GM12874 (cell line): ENCODE measurements at regions not wholly inside any gene's neighbourhood (a gene's known extent, or its start where the extent isn't known, plus 50 kb on each side); places are given as distances from the start of the nearest gene placed in this dataset.

Experiments
- TF ChIP-seq, protein P1 (sequence below): IDR thresholded peaks from 2 replicates; pipeline ENCODE4 v1.5.1; 2011; ENCODE audit warnings: low read depth, mild to moderate bottlenecking, control low read depth, low read length, moderate library complexity; ENCODE audit not compliant: insufficient read depth

DNA sequence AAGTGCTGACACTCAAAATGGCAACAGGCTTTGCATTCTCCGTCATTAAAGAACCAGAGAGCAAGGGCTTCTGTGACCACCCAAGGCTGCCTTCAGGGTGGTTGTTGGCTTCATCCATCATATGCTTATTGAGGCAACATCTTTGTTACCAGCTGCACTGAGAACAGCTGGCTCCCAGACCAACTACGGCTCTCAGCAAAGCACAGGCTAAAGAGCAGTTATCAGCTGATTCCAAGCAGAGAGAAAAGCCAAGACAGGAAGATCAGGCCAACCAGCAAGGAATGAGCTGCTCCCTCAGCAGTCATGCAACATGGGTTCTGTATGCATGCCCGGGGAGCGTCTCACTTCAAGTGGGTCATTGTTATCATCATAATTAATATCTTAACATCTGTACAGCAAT, 358.9 kb downstream of the ACTL7B start:
- TF ChIP-seq, protein P1, sequence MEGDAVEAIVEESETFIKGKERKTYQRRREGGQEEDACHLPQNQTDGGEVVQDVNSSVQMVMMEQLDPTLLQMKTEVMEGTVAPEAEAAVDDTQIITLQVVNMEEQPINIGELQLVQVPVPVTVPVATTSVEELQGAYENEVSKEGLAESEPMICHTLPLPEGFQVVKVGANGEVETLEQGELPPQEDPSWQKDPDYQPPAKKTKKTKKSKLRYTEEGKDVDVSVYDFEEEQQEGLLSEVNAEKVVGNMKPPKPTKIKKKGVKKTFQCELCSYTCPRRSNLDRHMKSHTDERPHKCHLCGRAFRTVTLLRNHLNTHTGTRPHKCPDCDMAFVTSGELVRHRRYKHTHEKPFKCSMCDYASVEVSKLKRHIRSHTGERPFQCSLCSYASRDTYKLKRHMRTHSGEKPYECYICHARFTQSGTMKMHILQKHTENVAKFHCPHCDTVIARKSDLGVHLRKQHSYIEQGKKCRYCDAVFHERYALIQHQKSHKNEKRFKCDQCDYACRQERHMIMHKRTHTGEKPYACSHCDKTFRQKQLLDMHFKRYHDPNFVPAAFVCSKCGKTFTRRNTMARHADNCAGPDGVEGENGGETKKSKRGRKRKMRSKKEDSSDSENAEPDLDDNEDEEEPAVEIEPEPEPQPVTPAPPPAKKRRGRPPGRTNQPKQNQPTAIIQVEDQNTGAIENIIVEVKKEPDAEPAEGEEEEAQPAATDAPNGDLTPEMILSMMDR: no peak

DNA sequence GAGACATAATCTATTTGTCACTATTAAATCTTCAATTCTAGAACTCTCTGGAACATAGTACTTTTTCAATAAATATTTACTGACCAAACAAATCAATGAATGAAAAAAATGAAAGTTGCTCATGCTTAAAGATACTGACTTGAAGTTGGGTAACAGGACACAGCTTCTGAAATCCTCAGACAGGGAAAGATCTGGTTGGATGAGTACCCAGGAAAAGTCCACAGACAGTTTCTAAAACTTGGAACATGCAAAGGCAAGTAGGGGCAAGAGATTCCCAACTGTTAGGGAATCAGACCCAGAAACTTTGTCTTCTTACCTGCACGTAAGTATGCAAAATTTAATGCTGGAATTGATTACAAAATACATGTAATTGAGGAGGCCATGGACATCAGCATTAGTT, 366.2 kb downstream of the ACTL7B start:
- TF ChIP-seq, protein P1: no peak

DNA sequence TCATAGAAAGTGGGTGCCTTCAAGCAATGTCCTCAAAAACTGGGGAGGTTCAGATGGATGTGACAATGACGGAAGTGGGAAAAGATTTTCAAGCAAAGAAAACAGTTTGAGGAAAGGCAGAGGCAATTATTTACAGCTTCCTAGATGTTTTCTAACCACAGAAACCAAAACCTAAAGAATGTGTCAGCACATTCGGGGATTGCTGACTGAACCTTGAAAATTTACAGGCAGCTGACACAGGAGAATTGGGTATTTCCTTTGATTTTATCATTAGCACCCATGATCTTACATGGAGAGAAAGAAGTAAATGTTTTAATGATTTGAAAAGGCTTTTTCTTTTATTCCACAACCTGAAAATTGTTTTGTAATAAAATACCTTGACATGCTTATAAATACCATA, 369.0 kb downstream of the ACTL7B start:
- TF ChIP-seq, protein P1: no peak

DNA sequence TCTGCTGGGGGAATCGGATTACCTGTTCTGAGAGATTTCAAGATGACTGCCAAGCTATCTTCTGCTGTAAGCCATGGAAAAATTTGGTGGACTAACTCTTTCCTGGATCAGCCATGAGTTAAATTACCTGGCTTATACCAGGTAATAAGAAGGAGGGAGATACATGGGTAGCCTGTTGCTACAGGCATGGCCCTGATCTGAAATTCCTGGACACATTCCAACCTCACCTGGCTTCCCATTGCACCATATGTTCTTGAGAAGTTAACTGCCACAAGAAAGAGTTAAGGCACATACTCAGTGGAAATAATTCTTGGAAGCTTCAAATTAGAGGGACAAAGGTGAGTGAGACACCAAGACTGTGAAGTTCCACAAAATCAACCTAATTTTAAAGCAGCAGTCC, 371.3 kb downstream of the ACTL7B start:
- TF ChIP-seq, protein P1: no peak

DNA sequence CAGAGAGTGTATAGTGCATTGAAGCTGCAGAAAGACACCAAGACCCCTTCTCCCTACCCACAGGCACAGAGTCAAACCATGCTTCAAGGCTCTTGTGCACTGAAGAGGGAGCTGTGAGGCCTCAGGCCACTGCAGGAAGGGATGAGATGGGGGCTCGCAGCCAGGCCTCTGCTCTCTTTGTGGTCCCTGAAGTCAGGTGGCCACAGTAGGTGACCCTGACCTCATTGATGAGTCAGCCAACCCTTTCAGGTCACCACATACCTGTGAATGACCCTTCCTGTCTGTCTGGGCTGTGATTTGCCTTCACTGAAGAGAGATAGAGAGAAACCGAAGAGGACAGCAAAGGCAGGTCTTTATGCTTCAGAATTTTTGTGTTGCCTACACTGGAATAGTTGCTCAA, 372.1 kb downstream of the ACTL7B start:
- TF ChIP-seq, protein P1: no peak

DNA sequence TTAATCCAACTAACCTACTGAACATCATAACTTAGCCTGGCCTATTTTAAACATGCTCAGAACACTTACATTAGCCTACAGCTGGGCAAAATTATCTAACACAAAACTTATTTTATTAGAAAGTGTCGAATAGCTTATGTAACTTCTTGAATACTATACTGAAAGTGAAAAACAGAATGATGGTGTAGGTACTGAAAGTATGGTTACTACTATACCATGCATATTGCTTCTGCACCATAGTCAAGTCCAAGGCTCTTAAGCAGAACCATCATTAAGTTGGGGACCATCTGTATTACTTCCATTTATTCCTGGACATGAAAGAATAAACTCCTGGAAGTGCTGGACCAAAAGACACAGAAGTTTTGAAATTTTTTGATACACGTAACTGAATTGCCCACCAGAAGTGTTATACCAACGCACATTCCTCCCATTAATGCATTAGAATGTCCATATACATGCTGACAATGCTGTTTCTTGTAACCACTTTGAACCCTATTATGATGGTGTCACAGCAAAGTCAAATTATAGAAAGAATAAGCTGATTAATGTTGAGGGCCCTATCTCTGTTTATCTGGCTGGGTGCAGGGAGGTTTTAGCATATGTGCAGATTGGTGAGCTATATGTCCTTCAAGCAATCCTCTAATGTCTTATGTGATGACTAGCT, 375.7 kb downstream of the ACTL7B start:
- TF ChIP-seq, protein P1: no peak

DNA sequence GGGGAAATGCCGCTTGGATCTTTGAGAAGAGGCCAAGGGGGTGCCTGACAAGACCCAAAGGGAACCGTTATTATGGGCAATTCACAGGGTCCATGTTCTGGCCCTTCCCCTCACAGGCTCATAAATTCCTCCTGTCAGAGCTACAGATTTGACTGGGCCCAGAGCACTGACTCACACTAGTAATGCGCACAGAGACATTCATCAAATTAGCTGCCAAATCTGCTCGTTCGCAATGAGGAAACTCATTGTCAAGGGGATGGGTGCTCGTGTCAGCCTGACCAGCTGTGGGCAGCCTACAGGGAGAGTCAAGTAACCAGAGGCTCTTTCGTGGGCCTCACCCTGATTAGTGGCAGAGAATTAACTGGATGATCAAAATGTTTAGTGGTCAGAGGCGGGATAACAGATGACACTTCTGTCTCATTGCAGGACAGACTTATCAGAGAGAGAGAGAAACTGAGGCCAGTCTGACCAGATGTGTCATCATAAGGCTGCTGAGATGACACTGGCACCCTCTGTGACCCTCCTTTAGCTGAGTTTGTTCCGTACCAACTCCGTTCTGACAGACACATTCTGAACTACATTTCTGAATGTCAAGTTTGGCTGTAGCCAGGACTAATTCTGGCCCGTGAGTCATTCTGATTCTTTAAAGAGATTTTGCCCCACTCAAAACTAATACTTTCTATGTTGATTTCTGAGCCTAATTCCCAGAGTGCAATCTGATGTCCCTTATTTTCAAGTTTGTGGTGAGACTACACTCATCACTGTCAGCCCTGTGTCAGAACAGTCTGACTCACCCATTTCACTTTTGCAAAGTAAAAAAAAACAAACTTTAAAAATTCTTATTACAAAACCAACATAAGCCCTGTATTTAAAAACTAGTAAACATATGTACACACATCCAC, 377.1 kb downstream of the ACTL7B start:
- TF ChIP-seq, protein P1: no peak
